Stimulated activated CD4-positive, alpha-beta T cell treated with anti-CD3 and anti-CD28 coated beads, TNF-alpha, amount 100 ng/mL, for 24 hours (primary cell): ENCODE measurements at regions not wholly inside any gene's neighbourhood (a gene's known extent, or its start where the extent isn't known, plus 50 kb on each side); places are given as distances from the start of the nearest gene placed in this dataset.
A peak's percentile ranks its signal among the peaks of the same experiment; 100 is the strongest.

Experiments used
- DNase-seq, 3 experiments: peaks; one replicate each; pipeline ENCODE4 v3.0.0-alpha.2; 2020; ENCODE audit warnings: low read depth in 3 of 3

- no peak for DNase-seq
Observed at GRCh38 chr15:39144613-39145499, 436.0 kb upstream of the THBS1 start.

- no peak for DNase-seq
Observed at GRCh38 chr15:39145854-39146625, 434.8 kb upstream of the THBS1 start.

GRCh38 chr15:39149636-39150150 lies 431.2 kb upstream of the THBS1 start:
- DNase-seq: no peak

- no peak for DNase-seq
Observed at GRCh38 chr15:39151545-39151944, 429.3 kb upstream of the THBS1 start.

GRCh38 chr15:39153058-39153714 lies 427.7 kb upstream of the THBS1 start:
- DNase-seq: no peak

- no peak for DNase-seq
Observed at GRCh38 chr15:39153716-39154115, 427.2 kb upstream of the THBS1 start.

GRCh38 chr15:39154227-39154638 lies 426.6 kb upstream of the THBS1 start:
- no peak for DNase-seq

GRCh38 chr15:39154776-39155175 lies 426.1 kb upstream of the THBS1 start:
- no peak for DNase-seq

GRCh38 chr15:39156166-39156565 lies 424.7 kb upstream of the THBS1 start:
- no peak for DNase-seq

- no peak for DNase-seq
Observed at GRCh38 chr15:39156646-39157250, 424.1 kb upstream of the THBS1 start.

DNA sequence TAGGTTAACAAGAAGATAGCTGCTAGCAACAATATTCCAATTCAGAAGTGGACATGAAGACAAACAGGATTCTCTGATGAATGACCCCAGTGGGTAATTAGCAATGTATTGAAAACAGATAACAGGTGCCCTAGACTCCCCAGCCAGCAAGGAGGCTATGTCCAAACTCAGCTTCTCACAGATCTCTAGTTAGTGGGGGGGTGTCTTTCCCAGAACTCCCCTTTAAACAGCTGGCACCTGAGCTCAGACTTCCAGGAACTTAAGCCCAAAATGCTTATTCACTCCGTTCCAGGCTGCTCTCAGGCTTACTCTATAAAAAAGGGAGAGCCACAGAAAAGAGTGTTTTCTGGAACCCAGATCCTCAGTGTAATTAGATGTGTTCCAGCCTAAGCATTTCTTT lies 423.0 kb upstream of the THBS1 start:
- DNase-seq: no peak

GRCh38 chr15:39159833-39160232 lies 421.0 kb upstream of the THBS1 start:
- no peak for DNase-seq

- no peak for DNase-seq
Observed at GRCh38 chr15:39161096-39161495, 419.8 kb upstream of the THBS1 start.

GRCh38 chr15:39165020-39165706 lies 415.7 kb upstream of the THBS1 start:
- no peak for DNase-seq

DNA sequence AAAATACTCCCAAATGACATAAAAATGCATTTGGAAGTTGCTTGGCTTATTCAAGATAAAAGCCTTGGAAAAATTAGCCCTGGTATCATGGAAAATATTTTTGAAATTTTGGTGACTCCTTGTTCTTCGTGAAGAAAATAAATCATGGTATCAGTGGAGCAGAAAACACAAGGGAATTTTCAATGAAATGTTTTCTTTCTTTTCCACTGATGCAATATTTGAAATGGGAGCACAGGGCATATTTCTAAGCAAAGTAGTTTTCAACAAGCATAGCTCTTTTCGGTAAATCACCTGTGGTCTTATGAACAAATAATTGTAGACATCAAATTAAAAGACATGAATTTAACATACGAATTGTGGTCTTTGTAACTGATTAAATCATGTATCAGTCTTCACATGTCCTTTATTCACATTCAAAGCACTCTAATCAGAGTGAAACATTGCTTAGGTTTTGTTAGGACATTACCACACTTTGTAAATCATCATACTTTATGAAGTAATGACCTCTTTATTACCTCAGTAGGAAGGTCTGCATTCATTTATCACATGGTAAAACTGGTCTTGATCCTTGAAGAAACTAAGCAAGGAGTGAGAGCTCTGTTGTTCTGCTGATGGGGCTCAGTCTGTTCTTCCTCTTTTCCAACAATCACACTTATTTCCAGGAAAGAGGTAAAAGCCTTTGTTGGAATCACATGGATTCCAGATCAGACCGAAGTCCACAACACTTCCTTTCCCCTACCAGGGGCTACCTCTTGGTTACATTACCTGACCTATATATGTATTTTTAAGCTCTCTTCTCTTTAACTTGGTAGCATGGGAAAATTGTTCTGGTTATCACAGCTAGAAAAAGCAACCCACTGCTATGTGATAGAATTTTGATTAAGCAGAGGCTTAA lies 413.5 kb upstream of the THBS1 start:
- no peak for DNase-seq

GRCh38 chr15:39171944-39172368 lies 408.9 kb upstream of the THBS1 start:
- DNase-seq: peak in 2 of 3 experiments; percentile 3 to 31

DNA sequence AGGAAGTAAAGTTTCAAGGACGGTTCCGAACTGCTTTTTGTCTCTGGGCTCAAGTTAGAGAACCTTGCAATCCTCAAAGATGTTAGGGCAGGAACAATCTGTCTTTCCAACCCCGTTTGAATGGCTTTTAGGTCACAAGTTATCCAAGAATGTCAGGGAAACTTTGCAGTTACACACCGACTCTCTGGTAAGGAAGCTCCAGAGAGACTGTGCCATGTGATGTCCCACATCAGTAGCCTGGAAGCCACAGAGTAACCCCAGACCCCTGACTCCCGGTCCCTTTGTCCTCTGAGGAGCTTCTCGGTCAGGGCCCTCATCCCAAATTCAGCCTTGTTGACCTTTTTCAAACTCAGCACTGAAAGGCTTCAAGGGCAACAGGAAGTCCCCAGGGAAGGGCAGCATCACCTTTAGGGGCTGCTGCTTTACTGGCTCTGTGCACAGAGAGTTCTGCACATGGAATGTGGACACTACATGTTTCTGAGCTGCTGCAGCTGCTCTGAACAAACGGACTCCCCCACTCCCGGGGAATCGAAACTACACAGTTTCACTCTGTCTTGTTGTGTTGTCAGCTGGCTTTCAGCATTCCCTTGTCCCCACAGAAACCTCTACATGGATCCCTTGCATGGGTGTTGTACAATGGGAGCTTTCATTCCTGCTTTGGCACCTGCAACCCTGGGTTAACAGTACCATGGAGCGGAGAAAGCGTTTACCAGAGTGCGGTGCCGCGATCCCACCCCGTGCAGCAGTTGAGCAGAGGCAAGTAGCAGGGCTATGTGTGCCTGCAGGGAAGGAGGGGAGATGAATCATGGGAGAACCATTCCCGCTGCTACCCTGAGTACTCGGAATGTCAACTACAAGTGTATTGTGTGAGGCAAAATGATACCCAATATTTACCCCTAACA lies 408.2 kb upstream of the THBS1 start:
- no peak for DNase-seq

- no peak for DNase-seq
Observed at GRCh38 chr15:39173426-39173825, 407.5 kb upstream of the THBS1 start.

DNA sequence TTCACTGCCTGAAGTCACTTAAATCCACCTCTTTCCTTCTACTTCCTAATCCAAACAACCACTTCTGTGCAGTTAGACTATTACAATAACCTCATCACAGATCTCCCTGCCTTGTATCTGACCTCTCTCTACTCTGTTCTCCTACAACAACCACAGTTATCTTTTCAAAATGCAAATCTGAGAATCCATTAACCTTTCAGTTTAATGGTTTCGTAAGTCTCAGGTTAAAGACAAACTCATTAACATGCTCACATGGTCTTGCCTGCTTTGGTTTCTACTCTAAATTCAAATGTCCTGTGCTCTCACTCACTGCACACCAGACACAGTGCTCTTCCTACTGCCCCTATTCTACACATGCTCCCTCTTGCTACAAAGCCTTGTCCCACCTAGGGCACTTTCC lies 406.5 kb upstream of the THBS1 start:
- no peak for DNase-seq
